ENCODE measurements at regions not wholly inside any gene's neighbourhood (a gene's known extent, or its start where the extent isn't known, plus 50 kb on each side); places are given as distances from the start of the nearest gene placed in this dataset.

GRCh38 chr14:100981809-100982208, 78.3 kb upstream of the RTL1 start:
- TF ChIP-seq CTCF (IDR thresholded peaks at IDR 0.05) (no peak), POLR2A (IDR thresholded peaks at IDR 0.05) (no peak)

Data from right lobe of liver (tissue), 4 donors.